Epithelial cell of prostate (primary cell): ENCODE measurements at regions not wholly inside any gene's neighbourhood (a gene's known extent, or its start where the extent isn't known, plus 50 kb on each side); places are given as distances from the start of the nearest gene placed in this dataset.

ENCODE experiments used
- DNase-seq: peaks from one replicate; pipeline ENCODE4 v3.0.0-alpha.2; 2011; ENCODE audit warnings: low read depth, low spot score
- H3K27ac ChIP-seq: fragments of 450-650 bp; 2 replicates; pipeline ENCODE4 v1.5.1; 2017; ENCODE audit warnings: mild to moderate bottlenecking

DNA sequence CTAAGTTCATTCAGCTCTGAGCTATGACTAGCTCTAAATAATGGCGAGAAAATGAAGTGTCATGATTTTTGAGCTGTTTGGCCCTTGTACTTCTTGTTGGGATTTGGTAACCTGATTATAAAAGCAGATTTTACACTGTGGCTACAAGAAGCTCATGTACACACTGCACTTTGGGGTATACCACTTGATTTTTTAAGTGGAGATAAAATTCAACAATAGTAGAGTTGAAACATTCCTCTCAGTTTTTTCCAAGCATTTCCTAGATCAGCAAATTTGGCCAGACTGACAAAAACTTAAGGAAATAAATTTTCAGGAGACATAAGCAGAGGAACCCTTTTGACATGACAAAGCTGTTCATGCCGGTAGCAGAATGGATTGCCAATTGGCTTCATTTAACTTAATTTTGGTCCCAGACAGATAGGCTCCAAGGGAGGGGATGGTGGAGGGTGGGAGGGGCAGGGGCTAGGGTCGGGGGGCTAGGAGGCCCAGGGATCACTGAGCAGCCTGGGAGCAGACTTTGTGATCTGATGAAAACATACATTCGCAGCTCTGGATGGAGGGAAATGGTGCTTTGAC, 575.9 kb downstream of the METTL15 start:
- no peak for DNase-seq
- no peak overlapping the region for H3K27ac ChIP-seq

- no peak for DNase-seq
These were observed 571.7 kb downstream of the METTL15 start for GRCh38 chr11:28679795-28680468.

GRCh38 chr11:28677721-28678120, 569.5 kb downstream of the METTL15 start:
- no peak overlapping the region for H3K27ac ChIP-seq
- no peak for DNase-seq

More at GRCh38 chr11:28679795-28680468, 571.7 kb downstream of the METTL15 start:
- no peak overlapping the region for H3K27ac ChIP-seq

GRCh38 chr11:28675183-28675582, 567.0 kb downstream of the METTL15 start:
- DNase-seq: no peak
- no peak overlapping the region for H3K27ac ChIP-seq

DNA sequence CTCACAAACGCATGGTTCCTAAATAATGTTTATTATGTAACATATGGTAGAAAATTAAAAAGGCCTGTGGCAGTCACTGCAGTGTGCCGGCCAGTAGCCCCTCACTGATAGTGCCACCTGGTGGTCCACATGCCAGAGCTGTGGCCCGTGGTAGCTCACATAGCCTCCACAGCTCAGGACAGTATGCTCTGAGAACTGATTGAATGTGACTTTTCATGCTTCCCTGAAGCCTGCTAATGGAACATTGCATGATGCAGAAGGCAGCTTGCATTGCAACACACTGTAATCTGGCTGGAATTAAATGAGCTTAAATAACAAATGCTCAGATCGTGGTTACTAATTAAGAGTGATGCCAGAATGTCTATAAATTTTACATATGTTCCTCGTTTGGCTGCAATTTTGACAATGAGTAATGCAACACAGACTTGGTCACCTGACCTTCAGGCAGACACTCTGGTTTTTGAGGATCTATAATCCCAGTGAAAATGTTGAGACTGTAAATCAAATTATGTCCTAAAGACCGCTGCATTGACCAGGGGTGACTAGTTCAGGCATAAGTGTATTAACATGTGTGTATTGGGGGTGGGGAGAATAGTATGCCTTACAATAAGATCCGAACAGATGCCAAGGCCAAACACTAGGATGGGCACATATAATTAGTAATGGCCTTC, 566.4 kb downstream of the METTL15 start:
- DNase-seq: no peak
- no peak overlapping the region for H3K27ac ChIP-seq

DNA sequence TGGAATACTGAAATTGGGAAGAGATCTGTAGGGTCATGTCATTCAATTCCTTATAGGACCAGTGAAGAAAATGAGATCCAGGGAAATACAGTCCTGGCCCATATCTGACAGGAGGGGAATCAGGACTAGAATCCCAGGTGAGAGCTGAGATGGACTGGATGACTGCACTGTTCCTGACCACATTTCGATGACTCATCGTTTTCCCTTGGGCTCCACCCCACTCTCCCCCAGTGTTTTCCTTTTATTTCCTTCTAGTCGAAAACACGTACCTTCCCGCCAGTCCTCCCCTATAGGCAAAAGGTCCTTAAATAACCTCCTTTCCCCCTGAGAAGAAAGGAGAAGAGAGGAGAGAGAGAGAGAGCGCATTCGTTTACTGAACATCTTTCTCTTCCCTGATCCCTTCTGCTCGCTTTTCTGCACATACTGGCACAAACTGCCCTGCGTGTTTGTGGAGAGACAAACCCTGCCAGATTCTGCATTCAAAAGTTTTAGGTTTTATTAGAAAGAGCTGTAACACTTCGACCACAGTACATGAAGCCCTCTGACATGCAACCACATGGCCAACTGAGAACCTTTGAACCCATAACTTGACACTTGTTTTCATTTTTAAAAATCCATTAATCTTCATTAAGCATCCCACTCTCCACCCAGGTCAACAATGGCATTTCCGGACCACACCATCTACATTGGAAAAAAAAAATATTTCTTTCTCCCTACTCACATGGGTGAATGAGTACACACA, 565.7 kb downstream of the METTL15 start:
- no peak for DNase-seq
- H3K27ac ChIP-seq: no peak overlapping the region

DNA sequence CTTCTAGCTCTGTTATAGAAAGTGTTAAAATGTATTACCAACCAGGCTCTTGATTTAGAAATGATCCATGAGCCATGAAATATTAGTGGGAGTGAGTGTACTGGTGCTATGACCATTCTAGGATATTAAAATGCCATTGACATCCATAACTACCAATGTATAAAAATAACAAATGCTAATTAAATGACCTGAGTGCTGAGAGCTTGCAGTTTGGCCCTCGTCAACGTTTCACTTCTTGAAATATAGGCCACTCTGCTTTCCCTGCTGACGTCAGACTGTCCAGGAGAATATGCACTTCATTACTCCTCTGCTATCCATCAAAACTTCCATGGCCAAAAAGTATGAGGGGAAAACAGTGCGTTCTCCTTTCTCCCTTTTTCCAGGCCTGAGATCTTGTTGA, 563.1 kb downstream of the METTL15 start:
- H3K27ac ChIP-seq: no peak overlapping the region
- DNase-seq: no peak

DNA sequence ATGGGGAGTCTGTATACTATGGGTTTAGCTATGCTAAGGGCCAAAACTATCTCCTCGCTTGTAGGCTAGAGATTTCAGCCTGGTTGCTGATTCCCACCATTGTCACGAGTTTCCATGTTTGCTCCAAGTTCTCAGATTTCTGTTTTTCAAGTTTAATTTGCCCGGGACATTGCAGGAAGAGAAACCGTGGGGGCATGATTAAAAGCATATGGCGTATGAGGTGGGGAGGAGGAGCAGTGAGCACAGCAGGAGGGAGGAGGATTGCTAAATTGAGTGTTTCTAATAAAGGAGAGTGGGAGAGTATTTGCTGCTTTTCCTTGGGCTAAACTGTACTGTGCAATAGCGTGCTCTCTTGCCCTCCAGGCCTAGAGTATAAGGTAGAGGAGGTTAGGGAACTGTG, 558.4 kb downstream of the METTL15 start:
- H3K27ac ChIP-seq: no peak overlapping the region
- no peak for DNase-seq

- H3K27ac ChIP-seq: no peak overlapping the region
- no peak for DNase-seq
These were observed 551.6 kb downstream of the METTL15 start for GRCh38 chr11:28659716-28660348.

DNA sequence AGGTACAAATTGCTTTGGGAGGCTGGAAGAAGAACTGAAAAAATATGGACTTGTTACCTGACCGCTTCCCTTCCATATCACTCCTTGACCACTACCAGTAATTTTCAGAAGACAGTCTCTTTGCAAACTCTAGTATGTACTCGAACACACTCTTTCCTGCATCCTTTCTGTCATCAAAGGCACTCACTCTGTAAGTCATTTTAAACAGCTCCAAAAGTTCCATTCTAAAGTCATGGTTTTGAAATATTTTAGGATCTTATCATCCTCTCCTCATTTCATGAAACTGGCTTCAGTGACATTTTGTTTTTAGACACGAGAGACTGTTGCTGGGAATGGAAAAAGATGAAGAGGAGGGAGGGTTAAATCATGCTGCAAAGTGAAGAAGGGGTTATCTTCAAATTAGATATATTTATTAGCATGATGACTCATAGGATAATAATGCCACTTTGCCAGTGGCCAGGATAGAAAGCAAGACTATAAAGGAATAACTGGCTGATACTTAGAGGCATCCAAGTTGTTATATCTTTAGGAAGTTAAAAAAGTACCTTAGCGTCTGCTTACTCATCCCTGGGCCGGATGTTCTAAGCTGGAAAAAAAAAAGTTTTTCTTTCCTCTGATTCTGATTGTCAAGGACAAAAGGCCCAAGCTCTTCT, 549.3 kb downstream of the METTL15 start:
- DNase-seq: no peak
- H3K27ac ChIP-seq: no peak overlapping the region

DNA sequence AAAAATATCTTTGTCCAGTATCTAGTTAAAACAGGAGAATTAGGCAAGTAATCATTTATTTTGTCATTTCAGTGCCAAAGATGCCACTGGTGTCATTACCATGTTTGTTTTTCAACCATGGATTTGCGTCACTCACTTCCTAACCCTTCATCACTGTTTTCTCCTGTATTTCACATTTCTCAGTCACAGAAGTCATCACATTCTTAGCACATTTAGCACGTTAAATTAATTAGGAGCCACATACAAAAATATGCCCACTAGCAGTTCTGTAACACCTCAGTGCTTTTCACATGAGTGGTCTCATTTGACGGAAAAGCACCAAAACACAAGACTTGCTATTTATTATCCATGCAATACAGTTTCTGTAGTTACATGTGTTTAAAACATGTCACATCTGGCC, 546.0 kb downstream of the METTL15 start:
- DNase-seq: no peak

DNA sequence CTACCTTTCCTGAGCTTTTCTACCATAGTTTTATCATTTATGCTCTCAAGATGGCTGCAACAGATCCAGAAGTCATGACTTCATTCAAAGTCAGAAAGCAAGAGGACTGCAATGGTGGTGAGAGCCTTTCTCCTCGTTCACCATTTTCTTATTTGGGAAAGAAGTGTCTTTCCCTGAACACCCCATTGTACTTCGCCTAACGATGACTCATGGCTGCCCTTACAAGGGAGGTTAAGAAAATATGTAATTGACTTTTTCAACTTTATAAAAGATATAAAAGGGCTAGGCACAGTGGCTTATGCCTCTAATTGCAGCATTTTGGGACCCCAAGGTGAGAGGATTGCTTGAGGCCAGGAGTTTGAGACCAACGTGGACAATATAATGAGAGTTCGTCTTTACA, 541.7 kb downstream of the METTL15 start:
- no peak overlapping the region for H3K27ac ChIP-seq
- DNase-seq: no peak

More for the DNA sequence above, 546.0 kb downstream of the METTL15 start:
- no peak overlapping the region for H3K27ac ChIP-seq

- no peak for DNase-seq
These were observed 528.4 kb downstream of the METTL15 start for GRCh38 chr11:28636566-28636965.

GRCh38 chr11:28636033-28636432, 527.8 kb downstream of the METTL15 start:
- no peak for DNase-seq
- no peak overlapping the region for H3K27ac ChIP-seq

More at GRCh38 chr11:28636566-28636965, 528.4 kb downstream of the METTL15 start:
- H3K27ac ChIP-seq: no peak overlapping the region

- DNase-seq: no peak
- H3K27ac ChIP-seq: peak overlapping the region; percentile 18
These were observed 524.1 kb downstream of the METTL15 start for GRCh38 chr11:28632338-28632737.

- DNase-seq: no peak
- H3K27ac ChIP-seq: no peak overlapping the region
These were observed 523.0 kb downstream of the METTL15 start for GRCh38 chr11:28631148-28631547.

GRCh38 chr11:28629235-28629634, 521.0 kb downstream of the METTL15 start:
- no peak for DNase-seq
- no peak overlapping the region for H3K27ac ChIP-seq

GRCh38 chr11:28628412-28628811, 520.2 kb downstream of the METTL15 start:
- no peak for DNase-seq

GRCh38 chr11:28627690-28628255, 519.6 kb downstream of the METTL15 start:
- H3K27ac ChIP-seq: no peak overlapping the region
- DNase-seq: no peak

More at GRCh38 chr11:28628412-28628811, 520.2 kb downstream of the METTL15 start:
- H3K27ac ChIP-seq: no peak overlapping the region

GRCh38 chr11:28625532-28625931, 517.3 kb downstream of the METTL15 start:
- DNase-seq: no peak
- H3K27ac ChIP-seq: no peak overlapping the region
